RWPE2 (cell line): ENCODE measurements at regions not wholly inside any gene's neighbourhood (a gene's known extent, or its start where the extent isn't known, plus 50 kb on each side); places are given as distances from the start of the nearest gene placed in this dataset.
A peak's percentile ranks its signal among the peaks of the same experiment; 100 is the strongest.

Experiments used
- ATAC-seq: fragments of 200-7000 bp; cut with Tn5 transposase; 3 replicates; pipeline ENCODE4 v1.9.1; 2021; ENCODE audit warnings: low read depth
- DNase-seq: peaks from one replicate; pipeline ENCODE4 v3.0.0-alpha.2; 2020; ENCODE audit warnings: low spot score
- H3K27ac ChIP-seq: fragments of 450-650 bp; 2 replicates; pipeline ENCODE4 v1.5.1; 2017; ENCODE audit warnings: mild to moderate bottlenecking; ENCODE audit not compliant: poor library complexity, severe bottlenecking
- H3K27me3 ChIP-seq: fragments of 250-450 bp; sonication (Bioruptor Pico); 2 replicates; pipeline ENCODE4 v1.5.1; 2021; ENCODE audit warnings: mild to moderate bottlenecking, moderate library complexity; ENCODE audit not compliant: insufficient read depth, poor library complexity, severe bottlenecking
- H3K36me3 ChIP-seq: fragments of 250-450 bp; sonication (Bioruptor Pico); 2 replicates; pipeline ENCODE4 v1.5.1; 2020; ENCODE audit warnings: low read depth, mild to moderate bottlenecking, moderate library complexity
- H3K4me1 ChIP-seq: fragments of 250-450 bp; sonication (Bioruptor Pico); 2 replicates; pipeline ENCODE4 v1.5.1; 2021; ENCODE audit warnings: mild to moderate bottlenecking, moderate library complexity; ENCODE audit not compliant: insufficient read depth, poor library complexity, severe bottlenecking
- H3K4me3 ChIP-seq: fragments of 250-450 bp; sonication (Bioruptor Pico); 2 replicates; pipeline ENCODE4 v1.5.1; 2021; ENCODE audit warnings: mild to moderate bottlenecking, moderate library complexity; ENCODE audit not compliant: severe bottlenecking
- H3K9me3 ChIP-seq: fragments of 250-450 bp; sonication (Bioruptor Pico); 2 replicates; pipeline ENCODE4 v1.5.1; 2021; ENCODE audit warnings: mild to moderate bottlenecking, moderate library complexity; ENCODE audit not compliant: severe bottlenecking
- TF ChIP-seq, protein P1 (sequence below): fragments of 450-650 bp; IDR thresholded peaks from one replicate; pipeline ENCODE4 v1.5.1; 2017; ENCODE audit warnings: mild to moderate bottlenecking, moderate library complexity; ENCODE audit not compliant: poor library complexity, severe bottlenecking

DNA sequence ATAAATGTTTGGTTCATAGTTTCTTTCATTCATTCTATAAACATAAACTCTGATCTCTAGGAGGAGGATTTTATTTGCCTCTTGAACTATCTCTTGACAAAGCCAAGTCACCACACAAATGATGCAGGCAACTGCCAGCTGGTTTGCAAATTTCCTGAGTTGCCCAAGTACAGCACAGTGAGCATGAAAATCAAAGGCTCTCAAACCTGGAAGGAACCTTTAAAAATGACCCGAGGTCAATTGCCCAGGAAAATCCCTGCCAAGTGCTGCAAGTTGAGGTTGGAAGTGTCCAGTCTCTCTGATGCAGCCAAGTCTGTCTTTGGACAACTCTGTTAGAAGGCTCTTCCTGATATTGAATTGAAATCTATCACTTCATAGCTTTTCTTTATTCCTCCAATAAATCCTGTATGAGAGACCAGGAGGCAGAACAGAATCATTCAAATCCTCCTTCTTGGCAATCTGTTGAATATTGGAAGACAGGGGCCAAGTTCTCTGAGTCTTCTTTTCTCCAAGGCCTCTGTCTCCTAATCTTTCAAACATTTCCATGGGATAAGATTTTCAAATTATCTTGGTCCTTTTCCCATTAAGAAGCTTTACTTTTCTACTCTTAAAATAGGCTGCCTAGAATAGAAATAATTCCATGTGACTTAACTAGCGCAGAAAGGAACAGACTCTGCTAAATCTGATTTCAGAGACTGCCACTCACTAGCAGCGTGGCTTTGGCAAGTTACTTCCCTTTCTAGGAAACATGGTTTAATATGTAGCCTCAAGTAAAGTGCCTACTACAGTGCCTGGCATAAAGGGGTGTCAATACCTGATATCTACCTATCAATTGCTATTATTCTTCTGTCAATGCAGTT, 159.2 kb downstream of the SNX18 start:
- TF ChIP-seq, protein P1, sequence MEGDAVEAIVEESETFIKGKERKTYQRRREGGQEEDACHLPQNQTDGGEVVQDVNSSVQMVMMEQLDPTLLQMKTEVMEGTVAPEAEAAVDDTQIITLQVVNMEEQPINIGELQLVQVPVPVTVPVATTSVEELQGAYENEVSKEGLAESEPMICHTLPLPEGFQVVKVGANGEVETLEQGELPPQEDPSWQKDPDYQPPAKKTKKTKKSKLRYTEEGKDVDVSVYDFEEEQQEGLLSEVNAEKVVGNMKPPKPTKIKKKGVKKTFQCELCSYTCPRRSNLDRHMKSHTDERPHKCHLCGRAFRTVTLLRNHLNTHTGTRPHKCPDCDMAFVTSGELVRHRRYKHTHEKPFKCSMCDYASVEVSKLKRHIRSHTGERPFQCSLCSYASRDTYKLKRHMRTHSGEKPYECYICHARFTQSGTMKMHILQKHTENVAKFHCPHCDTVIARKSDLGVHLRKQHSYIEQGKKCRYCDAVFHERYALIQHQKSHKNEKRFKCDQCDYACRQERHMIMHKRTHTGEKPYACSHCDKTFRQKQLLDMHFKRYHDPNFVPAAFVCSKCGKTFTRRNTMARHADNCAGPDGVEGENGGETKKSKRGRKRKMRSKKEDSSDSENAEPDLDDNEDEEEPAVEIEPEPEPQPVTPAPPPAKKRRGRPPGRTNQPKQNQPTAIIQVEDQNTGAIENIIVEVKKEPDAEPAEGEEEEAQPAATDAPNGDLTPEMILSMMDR, result no peak
- DNase-seq, result no peak
- ATAC-seq, result no peak
- Histone ChIP-seq H3K4me3 (no peak overlapping the region), H3K36me3 (no peaks in the 10 kb centered on the region), H3K27ac (no peak overlapping the region), H3K4me1 (peaks cover 2% of the 10 kb centered on the region), H3K27me3 (peaks cover 3% of the 10 kb centered on the region), H3K9me3 (no peaks in the 10 kb centered on the region)

DNA sequence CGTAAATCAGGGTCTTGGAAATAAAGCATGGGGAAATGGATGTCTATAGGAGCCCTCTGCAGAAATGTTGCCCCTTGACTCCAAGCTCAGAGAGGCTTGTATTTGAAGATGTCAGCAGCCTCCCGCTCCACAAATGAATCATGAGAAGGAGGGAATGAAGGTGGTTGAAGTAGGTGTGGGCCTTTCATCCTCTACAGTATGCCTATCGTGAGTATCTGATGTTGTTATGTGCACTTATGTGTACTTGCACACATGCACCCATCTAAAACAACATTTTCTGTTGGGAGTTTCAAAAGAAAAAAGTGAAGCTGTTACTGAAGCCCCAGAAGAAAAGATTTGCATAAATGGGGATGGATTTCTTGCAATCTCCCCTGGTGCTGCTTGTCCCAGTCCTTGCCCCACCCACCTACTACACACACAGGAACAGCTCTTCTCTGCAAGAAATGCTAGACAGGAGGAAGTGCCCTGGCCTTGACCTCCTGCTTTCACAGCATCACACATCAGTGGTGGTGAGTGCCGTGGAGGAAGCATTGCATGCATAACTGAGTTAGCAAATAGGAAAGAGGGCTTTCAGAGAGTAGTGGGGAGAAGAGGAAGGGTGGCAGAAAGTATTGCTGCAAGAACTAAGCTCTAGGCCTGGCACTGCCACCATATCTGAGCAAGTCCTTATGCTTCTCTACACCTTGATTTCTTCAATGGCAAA, 156.1 kb downstream of the SNX18 start:
- Histone ChIP-seq H3K36me3 (no peaks in the 10 kb centered on the region), H3K4me3 (no peak overlapping the region), H3K27me3 (no peaks in the 10 kb centered on the region), H3K9me3 (no peaks in the 10 kb centered on the region), H3K4me1 (peaks cover 12% of the 10 kb centered on the region), H3K27ac (no peak overlapping the region)
- ATAC-seq (no peak), DNase-seq (no peak)
- TF ChIP-seq, protein P1, result no peak

- no peak overlapping the region for H3K27ac ChIP-seq
- ATAC-seq (no peak), DNase-seq (no peak)
- TF ChIP-seq, protein P1, result no peak
- no peaks in the 10 kb centered on the region for H3K27me3 ChIP-seq
- H3K9me3 ChIP-seq, result no peaks in the 10 kb centered on the region
- no peak overlapping the region for H3K4me3 ChIP-seq
- H3K36me3 ChIP-seq, result no peaks in the 10 kb centered on the region
- H3K4me1 ChIP-seq, result peaks cover 12% of the 10 kb centered on the region
Observed at GRCh38 chr5:54672871-54673270, 155.3 kb downstream of the SNX18 start.

DNA sequence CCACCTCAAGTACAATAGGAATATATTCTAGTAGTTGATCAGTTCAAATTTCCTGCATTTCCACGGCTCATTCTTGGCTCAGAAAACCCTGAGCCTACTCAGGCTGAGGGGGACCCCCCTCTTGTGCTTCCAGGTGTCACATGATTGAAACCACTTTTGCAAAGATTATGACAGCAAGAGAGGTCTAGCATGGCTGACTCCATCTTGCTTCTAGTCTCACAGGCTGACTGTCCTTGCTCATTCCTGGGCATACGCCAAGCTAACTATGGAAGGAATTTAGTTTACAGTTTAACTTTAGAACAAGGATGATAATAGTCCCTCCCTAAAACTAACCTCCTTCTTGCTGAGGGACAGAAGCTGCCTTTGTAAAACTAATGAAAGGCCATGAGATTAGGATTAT, 154.1 kb downstream of the SNX18 start:
- Histone ChIP-seq H3K4me1 (peaks cover 12% of the 10 kb centered on the region), H3K27me3 (no peaks in the 10 kb centered on the region), H3K36me3 (no peaks in the 10 kb centered on the region), H3K9me3 (no peaks in the 10 kb centered on the region), H3K27ac (peak overlapping the region; percentile 38), H3K4me3 (no peak overlapping the region)
- TF ChIP-seq, protein P1, result no peak
- DNase-seq (no peak), ATAC-seq (no peak)
